Neuronal stem cell (in vitro differentiated cells): ENCODE measurements at regions not wholly inside any gene's neighbourhood (a gene's known extent, or its start where the extent isn't known, plus 50 kb on each side); places are given as distances from the start of the nearest gene placed in this dataset.

Experiments used
- DNase-seq: peaks from one replicate; pipeline ENCODE4 v3.0.0-alpha.2; 2013; ENCODE audit warnings: low spot score
- H2AFZ ChIP-seq: one replicate; pipeline ENCODE4 v1.6.1; 2013; ENCODE audit warnings: mild to moderate bottlenecking, low read length, inconsistent platforms
- H2AK5ac ChIP-seq: 2 replicates; pipeline ENCODE4 v1.6.1; 2013; ENCODE audit warnings: low read depth, mild to moderate bottlenecking, inconsistent platforms, low read length, moderate library complexity, mixed read lengths
- H2BK120ac ChIP-seq: 2 replicates; pipeline ENCODE4 v1.6.1; 2013; ENCODE audit warnings: low read depth, mild to moderate bottlenecking, inconsistent platforms, low read length, moderate library complexity, mixed read lengths
- H2BK12ac ChIP-seq: one replicate; pipeline ENCODE4 v1.6.1; 2013; ENCODE audit warnings: low read length, inconsistent platforms
- H2BK15ac ChIP-seq: 2 replicates; pipeline ENCODE4 v1.6.1; 2013; ENCODE audit warnings: mild to moderate bottlenecking, low read length, inconsistent platforms, mixed read lengths
- H2BK5ac ChIP-seq: one replicate; pipeline ENCODE4 v1.6.1; 2013; ENCODE audit warnings: inconsistent platforms, mild to moderate bottlenecking, low read length, moderate library complexity
- H3K14ac ChIP-seq: one replicate; pipeline ENCODE4 v1.6.1; 2013; ENCODE audit warnings: low read length, inconsistent platforms
- H3K18ac ChIP-seq: 2 replicates; pipeline ENCODE4 v1.6.1; 2013; ENCODE audit warnings: low read length, inconsistent platforms
- H3K23ac ChIP-seq: 2 replicates; pipeline ENCODE4 v1.6.1; 2013; ENCODE audit warnings: low read depth, mild to moderate bottlenecking, mixed read lengths, low read length, inconsistent platforms; ENCODE audit not compliant: poor library complexity
- H3K27ac ChIP-seq: replicated peaks from 3 replicates; pipeline ENCODE4 v1.5.1; 2013; ENCODE audit warnings: low read length, inconsistent platforms
- H3K27me3 ChIP-seq, 3 experiments: 2 replicates each; pipeline ENCODE4 v1.6.1; 2013; ENCODE audit warnings: low read length in 3 of 3, mild to moderate bottlenecking in 2 of 3, inconsistent platforms in 1 of 3, low read depth in 1 of 3, mixed read lengths in 1 of 3, moderate library complexity in 1 of 3; ENCODE audit not compliant: control insufficient read depth in 3 of 3, insufficient read depth in 3 of 3
- H3K36me3 ChIP-seq, 2 donors: replicated peaks in 1 of 2; 2 replicates each; pipeline ENCODE4 v1.6.1; 2013; ENCODE audit warnings: low read length in 2 of 2; ENCODE audit not compliant: control insufficient read depth in 2 of 2, insufficient read depth in 2 of 2
- H3K4ac ChIP-seq: 2 replicates; pipeline ENCODE4 v1.6.1; 2013; ENCODE audit warnings: inconsistent platforms, mild to moderate bottlenecking, low read length, moderate library complexity
- H3K4me1 ChIP-seq, 2 donors: 1 replicate in 1 of 2; 2 replicates in 1 of 2; pipeline ENCODE4 v1.6.1; 2013; ENCODE audit warnings: low read length in 2 of 2, low read depth in 1 of 2; ENCODE audit not compliant: control insufficient read depth in 2 of 2, insufficient read depth in 1 of 2
- H3K4me2 ChIP-seq: one replicate; pipeline ENCODE4 v1.6.1; 2013; ENCODE audit warnings: mild to moderate bottlenecking, low read length, inconsistent platforms; ENCODE audit not compliant: insufficient read depth, poor library complexity, severe bottlenecking
- H3K4me3 ChIP-seq, 2 donors: 2 replicates each; pipeline ENCODE4 v1.5.1; 2013; ENCODE audit warnings: low read length in 2 of 2, mild to moderate bottlenecking in 2 of 2, inconsistent platforms in 1 of 2, moderate library complexity in 1 of 2
- H3K79me1 ChIP-seq: one replicate; pipeline ENCODE4 v1.6.1; 2013; ENCODE audit warnings: low read depth, mild to moderate bottlenecking, inconsistent platforms, low read length, moderate library complexity
- H3K9ac ChIP-seq: one replicate; pipeline ENCODE4 v1.6.1; 2013; ENCODE audit warnings: mild to moderate bottlenecking, low read depth, low read length, inconsistent platforms; ENCODE audit not compliant: poor library complexity
- H3K9me3 ChIP-seq, 2 donors: replicated peaks in 1 of 2; 2 replicates each; pipeline versions ENCODE3 to v1.6.1; 2013; ENCODE audit warnings: low read length in 2 of 2, mild to moderate bottlenecking in 2 of 2, inconsistent platforms in 1 of 2, low read depth in 1 of 2, mixed read lengths in 1 of 2, moderate library complexity in 1 of 2; ENCODE audit not compliant: control insufficient read depth in 2 of 2, insufficient read depth in 1 of 2
- H4K8ac ChIP-seq: one replicate; pipeline ENCODE4 v1.6.1; 2013; ENCODE audit warnings: low read depth, mild to moderate bottlenecking, inconsistent platforms, low read length, moderate library complexity
- H4K91ac ChIP-seq: one replicate; pipeline ENCODE4 v1.6.1; 2013; ENCODE audit warnings: low read length, low read depth, mild to moderate bottlenecking, inconsistent platforms; ENCODE audit not compliant: poor library complexity
- WGBS, 2 donors: extraction: QIAGEN DNeasy Blood & Tissue Kit; methylation state at CpG; one replicate each; pipeline ENCODE4 v1.1.7; 2013; ENCODE audit warnings: missing lambda C conversion rate in 2 of 2, mixed read lengths in 1 of 2; ENCODE audit not compliant: insufficient read length in 2 of 2, insufficient replicate concordance in 1 of 2; ENCODE audit errors: extremely low coverage in 2 of 2; 5-methylcytosine and 5-hydroxymethylcytosine counted together

DNA sequence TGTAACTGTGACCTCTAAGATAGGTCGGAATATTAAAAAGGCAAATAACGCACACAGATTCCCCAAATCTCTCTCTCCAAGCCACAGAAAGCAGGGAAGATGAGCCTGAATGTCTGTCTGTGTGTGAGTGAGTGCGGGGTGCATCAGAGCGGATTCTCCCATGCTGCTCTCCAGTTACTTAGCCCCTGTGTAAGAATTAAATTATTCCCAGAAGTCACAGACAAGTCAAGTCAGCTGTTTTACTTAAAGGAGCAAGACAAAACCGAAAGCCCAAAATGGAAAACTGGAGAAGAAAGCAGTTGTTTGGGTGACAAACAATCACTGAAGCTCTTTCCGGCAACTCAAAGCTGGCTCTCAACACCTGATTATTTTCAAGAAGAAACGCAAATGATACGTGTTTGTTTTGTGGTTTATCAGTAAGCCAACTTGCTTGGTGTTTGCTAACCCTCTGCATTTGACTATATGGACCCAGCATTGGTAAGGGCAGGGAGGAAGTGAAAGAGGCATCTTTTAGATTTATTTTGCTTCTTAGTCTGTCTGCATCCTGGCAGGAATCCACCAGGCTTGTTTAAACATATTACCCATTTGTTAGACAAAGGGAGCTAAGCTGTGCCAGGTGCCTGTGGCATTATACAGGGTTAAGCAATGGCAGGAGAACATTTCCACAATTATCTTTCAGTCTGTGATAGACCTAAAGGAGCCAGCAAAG is 121.5 kb upstream of the CREB1 start:
- H3K14ac ChIP-seq, result no peak overlapping the region
- no peak overlapping the region for H2BK12ac ChIP-seq
- no peak overlapping the region for H3K18ac ChIP-seq
- no peak overlapping the region for H3K4me3 ChIP-seq
- no CpG with 5 or more reads among the region's 8 CpGs for WGBS, 2 donors
- no peaks in the 10 kb centered on the region for H3K9me3 ChIP-seq
- no peak overlapping the region for H3K4me2 ChIP-seq
- H3K27ac ChIP-seq, result no peak overlapping the region
- no peak overlapping the region for H2BK120ac ChIP-seq
- H4K91ac ChIP-seq, result no peak overlapping the region
- no peak overlapping the region for H2BK15ac ChIP-seq
- H4K8ac ChIP-seq, result no peak overlapping the region
- no peak overlapping the region for H2AK5ac ChIP-seq
- no peaks in the 10 kb centered on the region for H3K27me3 ChIP-seq
- no peak overlapping the region for H2BK5ac ChIP-seq
- no peak overlapping the region for H3K9ac ChIP-seq
- H3K4ac ChIP-seq, result no peak overlapping the region
- peak overlapping the region; percentile 78 for H2AFZ ChIP-seq
- no peaks in the 10 kb centered on the region for H3K36me3 ChIP-seq
- no peaks in the 10 kb centered on the region for H3K79me1 ChIP-seq
- no peak for DNase-seq
- peaks cover 2 to 26% of the 10 kb centered on the region in 2 donors for H3K4me1 ChIP-seq
- no peak overlapping the region for H3K23ac ChIP-seq

DNA sequence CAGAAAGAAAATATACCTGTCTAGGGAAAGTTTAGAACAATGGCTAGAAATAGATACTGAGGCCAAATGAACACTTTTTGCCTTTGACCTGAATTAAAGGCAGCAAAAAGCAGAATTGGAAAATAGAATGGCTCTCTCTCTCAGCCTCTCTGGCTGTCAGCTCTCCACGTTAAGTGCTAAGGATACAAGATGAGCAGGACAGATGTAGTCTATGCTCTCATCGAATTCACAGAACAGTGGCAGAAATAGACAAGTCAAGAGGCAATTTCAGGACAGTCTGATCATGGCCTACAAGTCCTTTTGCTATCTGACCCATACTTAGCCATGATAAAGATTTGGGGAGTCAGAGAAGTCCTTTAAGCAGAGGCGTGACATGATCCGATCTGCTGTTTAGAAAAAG is 120.2 kb upstream of the CREB1 start:
- Histone ChIP-seq H3K27me3 (no peaks in the 10 kb centered on the region), H2BK5ac (no peak overlapping the region), H3K9me3 (no peaks in the 10 kb centered on the region), H4K91ac (no peak overlapping the region), H3K9ac (no peak overlapping the region), H3K4me1 (peaks cover 2 to 26% of the 10 kb centered on the region in 2 donors), H3K36me3 (no peaks in the 10 kb centered on the region), H2BK120ac (no peak overlapping the region), H2BK15ac (no peak overlapping the region), H2AFZ (peak overlapping the region; percentile 74), H4K8ac (no peak overlapping the region), H2BK12ac (no peak overlapping the region), H3K23ac (no peak overlapping the region), H2AK5ac (no peak overlapping the region), H3K18ac (no peak overlapping the region), H3K79me1 (no peaks in the 10 kb centered on the region), H3K4me3 (no peak overlapping the region), H3K4me2 (no peak overlapping the region), H3K4ac (no peak overlapping the region), H3K27ac (no peak overlapping the region), H3K14ac (no peak overlapping the region)
- no CpG with 5 or more reads among the region's 4 CpGs for WGBS, 2 donors
- no peak for DNase-seq

DNA sequence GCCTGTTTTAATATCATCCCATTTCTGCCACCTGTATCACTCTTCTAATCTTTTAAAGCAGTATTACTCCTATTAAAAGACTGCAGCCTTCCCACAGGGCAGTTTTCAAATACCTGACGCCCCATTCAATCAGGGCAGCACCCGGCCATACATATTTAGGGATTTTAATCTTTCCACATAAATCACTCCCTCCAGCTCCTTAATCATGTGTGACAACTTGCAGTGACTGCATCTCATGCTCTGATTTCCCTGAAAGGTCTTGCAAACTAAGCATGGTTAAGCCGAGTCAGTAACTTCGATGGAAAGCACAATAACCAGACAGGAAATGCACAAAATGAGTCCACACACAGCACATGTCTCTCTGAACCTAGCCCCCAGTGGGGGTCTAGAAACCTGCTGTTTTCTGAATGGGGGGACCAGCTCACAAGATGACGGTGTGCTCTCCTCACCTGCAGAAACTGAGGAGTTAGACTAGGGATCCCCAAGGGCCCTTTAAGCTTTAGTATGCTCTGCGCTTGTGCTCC is 116.9 kb upstream of the CREB1 start:
- Histone ChIP-seq H3K27me3 (no peaks in the 10 kb centered on the region), H2BK120ac (no peak overlapping the region), H2AK5ac (no peak overlapping the region), H2AFZ (peak overlapping the region; percentile 56), H3K4ac (no peak overlapping the region), H4K8ac (no peak overlapping the region), H3K4me3 (no peak overlapping the region), H3K27ac (no peak overlapping the region), H3K9me3 (no peaks in the 10 kb centered on the region), H2BK12ac (no peak overlapping the region), H2BK15ac (no peak overlapping the region), H3K36me3 (no peaks in the 10 kb centered on the region), H3K23ac (no peak overlapping the region), H3K79me1 (no peaks in the 10 kb centered on the region), H4K91ac (no peak overlapping the region), H3K14ac (no peak overlapping the region), H3K9ac (no peak overlapping the region), H2BK5ac (no peak overlapping the region), H3K4me2 (no peak overlapping the region), H3K18ac (no peak overlapping the region), H3K4me1 (peaks cover 2 to 20% of the 10 kb centered on the region in 2 donors)
- no peak for DNase-seq
- WGBS, 2 donors, result no CpG with 5 or more reads among the region's 6 CpGs

DNA sequence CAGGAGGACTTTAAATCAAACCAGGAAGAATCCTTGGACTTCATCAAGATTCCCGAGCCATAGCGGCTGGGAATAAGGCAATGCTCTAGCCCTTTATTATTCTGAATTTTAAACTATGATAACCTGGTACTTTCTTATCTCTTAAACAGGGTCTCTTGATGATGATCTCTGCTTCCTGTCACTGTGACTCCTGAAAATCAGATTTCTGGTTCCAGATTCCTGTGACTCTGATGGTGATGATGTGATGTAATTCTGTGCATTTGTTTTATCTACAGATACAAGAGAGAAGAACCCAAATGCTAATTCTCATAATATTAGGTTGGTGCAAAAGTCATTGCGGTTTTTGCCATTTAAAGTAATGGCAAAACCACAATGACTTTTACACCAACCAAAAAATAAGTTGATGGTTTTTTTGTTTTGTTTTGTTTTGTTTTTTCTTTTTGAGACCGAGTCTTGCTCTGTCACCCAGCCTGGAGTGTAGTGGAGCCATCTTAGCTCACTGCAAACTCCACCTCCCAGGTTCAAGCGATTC is 116.3 kb upstream of the CREB1 start:
- Histone ChIP-seq H2BK120ac (no peak overlapping the region), H3K14ac (no peak overlapping the region), H3K9ac (no peak overlapping the region), H3K79me1 (no peaks in the 10 kb centered on the region), H2BK5ac (no peak overlapping the region), H2BK12ac (no peak overlapping the region), H3K23ac (no peak overlapping the region), H3K4me2 (no peak overlapping the region), H3K4me3 (no peak overlapping the region), H2BK15ac (no peak overlapping the region), H3K4ac (no peak overlapping the region), H2AFZ (peak overlapping the region; percentile 56), H3K27me3 (no peaks in the 10 kb centered on the region), H3K36me3 (no peaks in the 10 kb centered on the region), H4K8ac (no peak overlapping the region), H3K18ac (no peak overlapping the region), H3K9me3 (no peaks in the 10 kb centered on the region), H3K4me1 (peaks cover 2 to 14% of the 10 kb centered on the region in 2 donors), H4K91ac (no peak overlapping the region), H3K27ac (no peak overlapping the region), H2AK5ac (no peak overlapping the region)
- no peak for DNase-seq
- WGBS, 2 donors, result no CpG with 5 or more reads among the region's 5 CpGs
